Vagina (tissue), 2 donors: ENCODE measurements at regions not wholly inside any gene's neighbourhood (a gene's known extent, or its start where the extent isn't known, plus 50 kb on each side); places are given as distances from the start of the nearest gene placed in this dataset.

ENCODE experiments used
- POLR2A ChIP-seq, 2 donors: fragments of 450-650 bp; IDR thresholded peaks; one replicate each; pipeline ENCODE4 v1.6.1; 2017; ENCODE audit warnings: antibody characterized with exemption in 2 of 2, mild to moderate bottlenecking in 2 of 2, moderate library complexity in 2 of 2
- POLR2AphosphoS5 ChIP-seq, 2 donors: sonication (generic); formaldehyde crosslinking; IDR thresholded peaks; one replicate each; pipeline ENCODE4 v1.9.0; 2017; ENCODE audit warnings: antibody characterized with exemption in 2 of 2, mild to moderate bottlenecking in 2 of 2, low read depth in 1 of 2; ENCODE audit not compliant: insufficient read depth in 1 of 2

- TF ChIP-seq POLR2A (IDR thresholded peaks at IDR 0.05) (no peak), POLR2AphosphoS5 (IDR thresholded peaks at IDR 0.05; ENCODE audit: insufficient read depth in 1 of 2, low read depth in 1 of 2) (no peak)
Measured at GRCh38 chr10:57890691-57891090, 377.0 kb downstream of the IPMK start.
